NB4 (cell line): ENCODE measurements at regions not wholly inside any gene's neighbourhood (a gene's known extent, or its start where the extent isn't known, plus 50 kb on each side); places are given as distances from the start of the nearest gene placed in this dataset.
A peak's percentile ranks its signal among the peaks of the same experiment; 100 is the strongest.

ENCODE experiments used
- DNase-seq: peaks from one replicate; pipeline ENCODE4 v3.0.0; 2010; ENCODE audit warnings: low read depth
- H3K4me3 ChIP-seq: one replicate; pipeline ENCODE4 v1.5.1; 2011; ENCODE audit warnings: mild to moderate bottlenecking, low read depth, low read length, moderate library complexity
- MYC ChIP-seq: IDR thresholded peaks from 2 replicates; pipeline ENCODE4 v1.6.1; 2011; ENCODE audit warnings: low read depth, low read length
- POLR2A ChIP-seq: IDR thresholded peaks from 2 replicates; pipeline ENCODE4 v1.6.1; 2011; ENCODE audit warnings: mild to moderate bottlenecking; ENCODE audit not compliant: insufficient read length; ENCODE audit errors: extremely low read depth
- TF ChIP-seq, protein P1 (sequence below): IDR thresholded peaks from 2 replicates; pipeline ENCODE4 v1.6.1; 2011; ENCODE audit warnings: low read depth, low read length
- TF ChIP-seq, protein P2 (sequence below): IDR thresholded peaks from one replicate; pipeline ENCODE4 v1.5.1; 2012; ENCODE audit warnings: low read depth, low read length

DNA sequence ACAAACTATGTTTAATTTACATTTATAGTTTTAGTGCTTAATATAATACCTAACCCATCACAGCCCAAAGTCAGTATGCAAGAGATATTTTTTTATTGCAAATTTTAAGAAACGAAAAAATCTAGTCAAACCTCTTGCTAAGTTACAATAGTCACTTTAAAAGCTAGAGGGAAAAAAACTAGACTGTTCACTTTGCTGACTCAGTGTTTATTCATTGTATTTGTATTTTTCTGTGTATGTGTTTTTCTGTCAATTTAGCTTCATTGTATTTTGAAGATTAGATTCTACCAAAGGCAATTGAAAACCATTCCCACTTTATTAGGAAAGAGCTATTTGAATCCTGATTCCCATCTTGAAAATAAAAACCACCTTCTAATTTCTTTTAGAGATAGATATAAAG lies 891.5 kb downstream of the SLC16A7 start:
- H3K4me3 ChIP-seq = no peak overlapping the region
- TF ChIP-seq MYC = no peak
- TF ChIP-seq POLR2A = no peak
- TF ChIP-seq, protein P1, sequence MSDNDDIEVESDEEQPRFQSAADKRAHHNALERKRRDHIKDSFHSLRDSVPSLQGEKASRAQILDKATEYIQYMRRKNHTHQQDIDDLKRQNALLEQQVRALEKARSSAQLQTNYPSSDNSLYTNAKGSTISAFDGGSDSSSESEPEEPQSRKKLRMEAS = no peak
- TF ChIP-seq, protein P2, sequence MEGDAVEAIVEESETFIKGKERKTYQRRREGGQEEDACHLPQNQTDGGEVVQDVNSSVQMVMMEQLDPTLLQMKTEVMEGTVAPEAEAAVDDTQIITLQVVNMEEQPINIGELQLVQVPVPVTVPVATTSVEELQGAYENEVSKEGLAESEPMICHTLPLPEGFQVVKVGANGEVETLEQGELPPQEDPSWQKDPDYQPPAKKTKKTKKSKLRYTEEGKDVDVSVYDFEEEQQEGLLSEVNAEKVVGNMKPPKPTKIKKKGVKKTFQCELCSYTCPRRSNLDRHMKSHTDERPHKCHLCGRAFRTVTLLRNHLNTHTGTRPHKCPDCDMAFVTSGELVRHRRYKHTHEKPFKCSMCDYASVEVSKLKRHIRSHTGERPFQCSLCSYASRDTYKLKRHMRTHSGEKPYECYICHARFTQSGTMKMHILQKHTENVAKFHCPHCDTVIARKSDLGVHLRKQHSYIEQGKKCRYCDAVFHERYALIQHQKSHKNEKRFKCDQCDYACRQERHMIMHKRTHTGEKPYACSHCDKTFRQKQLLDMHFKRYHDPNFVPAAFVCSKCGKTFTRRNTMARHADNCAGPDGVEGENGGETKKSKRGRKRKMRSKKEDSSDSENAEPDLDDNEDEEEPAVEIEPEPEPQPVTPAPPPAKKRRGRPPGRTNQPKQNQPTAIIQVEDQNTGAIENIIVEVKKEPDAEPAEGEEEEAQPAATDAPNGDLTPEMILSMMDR = no peak
- no peak for DNase-seq

DNA sequence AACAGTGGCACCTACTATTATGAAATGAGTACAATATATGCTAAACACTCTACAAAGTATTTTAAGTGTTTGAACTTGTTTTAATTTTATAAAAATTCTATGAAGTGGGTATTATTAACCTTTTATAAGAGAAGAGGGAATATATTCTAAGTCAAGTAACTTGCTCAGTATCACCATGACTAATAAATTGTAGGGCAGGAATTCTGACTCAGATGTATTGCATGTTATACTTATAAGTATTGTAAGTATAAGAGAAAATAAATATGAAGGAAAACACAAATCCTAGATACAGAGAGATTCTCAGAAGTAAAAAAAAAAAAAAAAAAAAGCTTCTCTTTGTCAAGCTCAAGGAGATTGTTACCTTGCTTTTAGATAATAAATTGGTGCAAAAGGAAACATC lies 893.2 kb downstream of the SLC16A7 start:
- TF ChIP-seq POLR2A (no peak), MYC (no peak)
- TF ChIP-seq, protein P2 = no peak
- TF ChIP-seq, protein P1 = no peak
- no peak for DNase-seq

GRCh38 chr12:60494244-60494643 lies 898.4 kb downstream of the SLC16A7 start:
- TF ChIP-seq MYC (no peak), POLR2A (no peak)
- TF ChIP-seq, protein P2 = peak; percentile 48
- peak; percentile 27 for DNase-seq
- no peak overlapping the region for H3K4me3 ChIP-seq

More for the DNA sequence above, 893.2 kb downstream of the SLC16A7 start:
- H3K4me3 ChIP-seq = no peak overlapping the region

DNA sequence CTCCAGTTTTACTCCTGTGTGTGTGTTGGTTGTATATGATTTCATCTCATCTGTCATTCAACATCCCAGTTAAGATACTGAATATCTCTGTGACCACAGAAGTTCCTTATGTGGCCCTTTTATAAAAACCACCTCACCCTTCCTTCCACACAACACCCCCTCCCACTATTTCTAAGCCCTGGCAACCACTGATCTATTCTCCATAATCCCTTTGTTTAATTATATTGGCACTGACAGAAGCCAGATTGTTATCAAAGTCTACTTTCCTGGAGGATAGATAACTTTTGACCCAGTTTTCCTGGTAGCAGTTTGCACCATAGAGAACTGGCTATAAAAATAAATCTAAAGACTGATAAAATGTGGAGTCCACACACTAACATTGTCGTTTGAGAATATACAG lies 902.8 kb downstream of the SLC16A7 start:
- TF ChIP-seq MYC = no peak
- TF ChIP-seq, protein P2 = no peak
- no peak for TF ChIP-seq POLR2A
- TF ChIP-seq, protein P1 = no peak
- no peak overlapping the region for H3K4me3 ChIP-seq
- no peak for DNase-seq

- TF ChIP-seq POLR2A (no peak), MYC (no peak)
- TF ChIP-seq, protein P1 = no peak
- TF ChIP-seq, protein P2 = no peak
- peak; percentile 9 for DNase-seq
- H3K4me3 ChIP-seq = no peak overlapping the region
These were observed 905.4 kb downstream of the SLC16A7 start for GRCh38 chr12:60501124-60501729.
